ENCODE measurements at regions not wholly inside any gene's neighbourhood (a gene's known extent, or its start where the extent isn't known, plus 50 kb on each side); places are given as distances from the start of the nearest gene placed in this dataset.

DNA sequence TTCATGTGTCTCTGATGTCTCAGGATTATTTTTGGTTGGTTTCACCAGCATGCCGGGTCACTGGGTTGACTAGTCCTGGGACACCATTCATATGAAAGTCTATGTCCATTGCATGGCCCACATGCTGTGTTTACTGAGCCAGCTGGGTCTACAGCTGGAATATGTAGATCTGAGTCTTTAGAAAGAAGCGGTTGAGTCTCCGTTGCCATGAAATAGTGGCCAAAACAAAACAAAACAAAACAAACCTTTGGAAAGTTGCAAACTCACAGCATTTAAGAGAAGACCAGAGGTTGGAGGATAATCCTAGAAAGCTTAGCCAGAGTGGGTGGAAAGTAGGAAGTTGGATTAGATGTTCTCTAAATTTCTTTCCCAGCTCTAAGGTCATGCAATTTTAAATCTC is 191.8 kb upstream of the NTM start:
- Mint-ChIP-seq H3K27ac (peak overlapping the region; percentile 58; the same call in 1 of the 2 replicates), H3K27me3 (ENCODE audit: low read depth) (no peaks in the 10 kb centered on the region), H3K9me3 (peaks cover 18% of the 10 kb centered on the region), H3K4me1 (peaks cover 38% of the 10 kb centered on the region), H3K36me3 (peaks cover 4% of the 10 kb centered on the region), H3K4me3 (no peak overlapping the region)
- DNase-seq (ENCODE audit: low spot score) (no peak), ATAC-seq (no peak)
- ChIA-PET POLR2A (no interaction called here), CTCF (interaction anchor here (0.5 to 2.8 kb wide), 6 partner anchors 23 to 703 kb away, joined by 3 to 17 read pairs (median 4); no protein-coding TSS in a partner anchor)
- no peak for TF ChIP-seq KAT7 (CRISPR knock-in tag; IDR thresholded peaks at IDR 0.05; ENCODE audit: borderline replicate concordance)
- TF ChIP-seq, protein P1, sequence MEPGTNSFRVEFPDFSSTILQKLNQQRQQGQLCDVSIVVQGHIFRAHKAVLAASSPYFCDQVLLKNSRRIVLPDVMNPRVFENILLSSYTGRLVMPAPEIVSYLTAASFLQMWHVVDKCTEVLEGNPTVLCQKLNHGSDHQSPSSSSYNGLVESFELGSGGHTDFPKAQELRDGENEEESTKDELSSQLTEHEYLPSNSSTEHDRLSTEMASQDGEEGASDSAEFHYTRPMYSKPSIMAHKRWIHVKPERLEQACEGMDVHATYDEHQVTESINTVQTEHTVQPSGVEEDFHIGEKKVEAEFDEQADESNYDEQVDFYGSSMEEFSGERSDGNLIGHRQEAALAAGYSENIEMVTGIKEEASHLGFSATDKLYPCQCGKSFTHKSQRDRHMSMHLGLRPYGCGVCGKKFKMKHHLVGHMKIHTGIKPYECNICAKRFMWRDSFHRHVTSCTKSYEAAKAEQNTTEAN (CRISPR knock-in tag; IDR thresholded peaks at IDR 0.05): no peak

DNA sequence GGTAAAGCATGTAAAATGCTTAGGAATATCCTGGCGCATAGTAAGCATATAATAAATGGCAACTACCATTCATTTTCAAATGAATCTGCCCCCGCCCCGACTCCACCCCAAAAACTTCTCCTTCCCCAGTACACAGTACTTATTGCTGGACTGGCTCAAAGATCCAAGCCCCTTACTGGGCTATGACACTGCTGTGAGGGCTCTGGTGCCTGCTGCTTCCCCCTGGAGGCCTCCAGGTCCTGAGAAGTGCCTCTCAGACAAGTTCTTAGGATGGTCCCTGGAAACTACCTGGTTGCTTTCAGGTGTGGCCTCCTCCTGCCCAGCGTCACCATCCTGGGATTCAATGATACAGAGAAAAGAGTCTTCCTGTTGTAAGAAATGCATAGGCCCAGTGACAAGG is 190.6 kb upstream of the NTM start:
- Mint-ChIP-seq H3K27ac (peak overlapping the region; percentile 20), H3K36me3 (peaks cover 1% of the 10 kb centered on the region), H3K27me3 (ENCODE audit: low read depth) (no peaks in the 10 kb centered on the region), H3K9me3 (peaks cover 15% of the 10 kb centered on the region), H3K4me1 (peaks cover 38% of the 10 kb centered on the region), H3K4me3 (peak overlapping the region; percentile 29)
- TF ChIP-seq, protein P2, sequence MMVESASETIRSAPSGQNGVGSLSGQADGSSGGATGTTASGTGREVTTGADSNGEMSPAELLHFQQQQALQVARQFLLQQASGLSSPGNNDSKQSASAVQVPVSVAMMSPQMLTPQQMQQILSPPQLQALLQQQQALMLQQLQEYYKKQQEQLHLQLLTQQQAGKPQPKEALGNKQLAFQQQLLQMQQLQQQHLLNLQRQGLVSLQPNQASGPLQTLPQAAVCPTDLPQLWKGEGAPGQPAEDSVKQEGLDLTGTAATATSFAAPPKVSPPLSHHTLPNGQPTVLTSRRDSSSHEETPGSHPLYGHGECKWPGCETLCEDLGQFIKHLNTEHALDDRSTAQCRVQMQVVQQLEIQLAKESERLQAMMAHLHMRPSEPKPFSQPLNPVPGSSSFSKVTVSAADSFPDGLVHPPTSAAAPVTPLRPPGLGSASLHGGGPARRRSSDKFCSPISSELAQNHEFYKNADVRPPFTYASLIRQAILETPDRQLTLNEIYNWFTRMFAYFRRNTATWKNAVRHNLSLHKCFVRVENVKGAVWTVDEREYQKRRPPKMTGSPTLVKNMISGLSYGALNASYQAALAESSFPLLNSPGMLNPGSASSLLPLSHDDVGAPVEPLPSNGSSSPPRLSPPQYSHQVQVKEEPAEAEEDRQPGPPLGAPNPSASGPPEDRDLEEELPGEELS (CRISPR knock-in tag; IDR thresholded peaks at IDR 0.05): no peak
- TF ChIP-seq, protein P3, sequence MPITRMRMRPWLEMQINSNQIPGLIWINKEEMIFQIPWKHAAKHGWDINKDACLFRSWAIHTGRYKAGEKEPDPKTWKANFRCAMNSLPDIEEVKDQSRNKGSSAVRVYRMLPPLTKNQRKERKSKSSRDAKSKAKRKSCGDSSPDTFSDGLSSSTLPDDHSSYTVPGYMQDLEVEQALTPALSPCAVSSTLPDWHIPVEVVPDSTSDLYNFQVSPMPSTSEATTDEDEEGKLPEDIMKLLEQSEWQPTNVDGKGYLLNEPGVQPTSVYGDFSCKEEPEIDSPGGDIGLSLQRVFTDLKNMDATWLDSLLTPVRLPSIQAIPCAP (CRISPR knock-in tag; IDR thresholded peaks at IDR 0.05): no peak
- TF ChIP-seq FOXK1 (CRISPR knock-in tag; IDR thresholded peaks at IDR 0.05): no peak
- CTCF ChIA-PET: no interaction called here
- DNase-seq (ENCODE audit: low spot score) (no peak), ATAC-seq (peak; percentile 87)
- POLR2A ChIA-PET: no interaction called here

DNA sequence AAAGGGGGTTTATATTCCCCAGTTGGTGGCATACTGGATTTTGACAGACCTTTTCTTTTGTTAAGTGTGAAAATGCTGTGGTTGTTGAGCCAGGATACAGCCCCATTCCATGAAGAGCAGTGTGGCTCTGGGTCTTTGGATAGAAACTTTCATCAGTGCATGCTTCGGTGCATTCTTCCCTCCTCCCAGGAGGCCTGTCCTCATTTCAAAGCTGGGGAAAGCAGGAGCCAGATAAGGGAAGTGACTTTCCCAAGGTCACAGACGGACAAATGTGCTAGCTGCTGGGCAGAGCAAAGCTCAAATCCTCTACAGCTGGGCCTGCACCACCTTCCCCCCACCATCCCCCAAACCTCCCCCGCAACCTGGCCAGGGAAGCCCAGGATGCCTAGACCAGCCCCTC is 184.5 kb upstream of the NTM start:
- no peaks in the 10 kb centered on the region for H3K36me3 Mint-ChIP-seq
- no peaks in the 10 kb centered on the region for H3K9me3 Mint-ChIP-seq
- H3K27ac Mint-ChIP-seq: no peak overlapping the region
- peaks cover 25% of the 10 kb centered on the region for H3K4me1 Mint-ChIP-seq
- DNase-seq (ENCODE audit: low spot score) (no peak), ATAC-seq (no peak; the same call in 1 of the 2 replicates)
- H3K4me3 Mint-ChIP-seq: no peak overlapping the region
- ChIA-PET POLR2A (no interaction called here), CTCF (interaction anchor here (1.0 to 1.7 kb wide), 3 partner anchors 121 to 280 kb away, joined by 3 to 9 read pairs (median 4); no protein-coding TSS in a partner anchor)
- H3K27me3 Mint-ChIP-seq (ENCODE audit: low read depth): no peaks in the 10 kb centered on the region
- TF ChIP-seq ZNF671 (CRISPR knock-in tag; IDR thresholded peaks at IDR 0.05): no peak
- TF ChIP-seq JUN (CRISPR knock-in tag; IDR thresholded peaks at IDR 0.05): no peak
- TF ChIP-seq, protein P4, sequence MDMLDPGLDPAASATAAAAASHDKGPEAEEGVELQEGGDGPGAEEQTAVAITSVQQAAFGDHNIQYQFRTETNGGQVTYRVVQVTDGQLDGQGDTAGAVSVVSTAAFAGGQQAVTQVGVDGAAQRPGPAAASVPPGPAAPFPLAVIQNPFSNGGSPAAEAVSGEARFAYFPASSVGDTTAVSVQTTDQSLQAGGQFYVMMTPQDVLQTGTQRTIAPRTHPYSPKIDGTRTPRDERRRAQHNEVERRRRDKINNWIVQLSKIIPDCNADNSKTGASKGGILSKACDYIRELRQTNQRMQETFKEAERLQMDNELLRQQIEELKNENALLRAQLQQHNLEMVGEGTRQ (CRISPR knock-in tag; IDR thresholded peaks at IDR 0.05): no peak
- TF ChIP-seq KAT7 (CRISPR knock-in tag; IDR thresholded peaks at IDR 0.05; ENCODE audit: borderline replicate concordance): no peak
- no peak for TF ChIP-seq MXD4 (CRISPR knock-in tag; IDR thresholded peaks at IDR 0.05; ENCODE audit: borderline replicate concordance)

DNA sequence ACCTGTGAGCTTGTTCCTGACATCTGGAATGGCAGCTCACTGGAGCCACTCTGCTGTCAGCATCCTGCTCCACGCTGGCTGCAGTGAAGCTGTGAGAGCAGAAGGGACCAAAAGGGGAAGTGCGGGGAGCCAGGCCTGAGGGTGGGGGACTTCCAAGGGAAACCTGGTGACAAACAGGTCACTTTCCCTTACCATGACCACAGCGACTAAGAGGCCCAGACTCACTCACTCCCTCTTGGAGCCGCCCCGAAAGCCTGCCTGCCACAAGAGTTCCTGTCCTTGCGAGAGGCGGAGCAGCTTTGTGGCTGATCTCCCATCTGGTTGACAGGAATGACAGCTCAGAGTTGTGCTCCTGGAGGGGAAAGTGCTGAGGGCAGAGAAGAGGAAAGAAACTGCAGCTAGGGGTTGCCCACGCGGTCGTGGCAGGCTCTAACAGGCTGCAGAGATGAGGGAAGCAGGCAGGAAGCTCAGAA is 183.8 kb upstream of the NTM start:
- DNase-seq (ENCODE audit: low spot score): no peak
- ChIA-PET CTCF (interaction anchor here (1.0 to 2.0 kb wide), 9 partner anchors 9 to 317 kb away, joined by 3 to 9 read pairs (median 5); no protein-coding TSS in a partner anchor), POLR2A (no interaction called here)
- peak; percentile 73 for ATAC-seq
- H3K27me3 Mint-ChIP-seq (ENCODE audit: low read depth): no peaks in the 10 kb centered on the region
- H3K9me3 Mint-ChIP-seq: no peaks in the 10 kb centered on the region
- H3K27ac Mint-ChIP-seq: no peak overlapping the region
- H3K36me3 Mint-ChIP-seq: no peaks in the 10 kb centered on the region
- peaks cover 18% of the 10 kb centered on the region for H3K4me1 Mint-ChIP-seq
- no peak overlapping the region for H3K4me3 Mint-ChIP-seq
- no peak for TF ChIP-seq ZNF671 (CRISPR knock-in tag; IDR thresholded peaks at IDR 0.05)

DNA sequence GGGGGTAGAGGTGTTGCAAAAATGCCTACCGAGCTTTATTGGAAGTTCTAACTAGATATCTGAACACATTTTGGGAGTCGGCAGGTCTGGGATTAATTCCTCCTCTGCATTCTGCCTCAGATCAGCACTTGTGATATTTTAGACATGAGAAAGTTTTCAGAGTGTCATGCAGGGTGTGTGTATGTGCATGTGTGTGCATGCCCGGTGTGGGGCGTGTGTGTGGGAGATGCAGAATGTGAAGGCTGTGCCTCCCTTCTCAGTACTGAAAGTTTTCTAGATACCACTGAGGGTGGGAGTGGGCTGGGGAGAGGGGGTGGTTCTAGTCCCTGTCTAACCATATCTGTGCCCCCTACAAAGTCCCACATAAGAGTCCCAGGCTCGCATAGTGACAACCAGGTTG is 180.0 kb upstream of the NTM start:
- Mint-ChIP-seq H3K4me3 (no peak overlapping the region), H3K4me1 (peaks cover 25% of the 10 kb centered on the region), H3K27me3 (ENCODE audit: low read depth) (no peaks in the 10 kb centered on the region; the same call in 1 of the 2 replicates), H3K9me3 (no peaks in the 10 kb centered on the region), H3K27ac (no peak overlapping the region), H3K36me3 (no peaks in the 10 kb centered on the region)
- ATAC-seq (no peak), DNase-seq (ENCODE audit: low spot score) (no peak)
- CTCF ChIA-PET: interaction anchor here (1.0 kb wide), 1 partner anchor 8 kb away, joined by 3 read pairs; no protein-coding TSS in a partner anchor
- POLR2A ChIA-PET: no interaction called here
- TF ChIP-seq, protein P5, sequence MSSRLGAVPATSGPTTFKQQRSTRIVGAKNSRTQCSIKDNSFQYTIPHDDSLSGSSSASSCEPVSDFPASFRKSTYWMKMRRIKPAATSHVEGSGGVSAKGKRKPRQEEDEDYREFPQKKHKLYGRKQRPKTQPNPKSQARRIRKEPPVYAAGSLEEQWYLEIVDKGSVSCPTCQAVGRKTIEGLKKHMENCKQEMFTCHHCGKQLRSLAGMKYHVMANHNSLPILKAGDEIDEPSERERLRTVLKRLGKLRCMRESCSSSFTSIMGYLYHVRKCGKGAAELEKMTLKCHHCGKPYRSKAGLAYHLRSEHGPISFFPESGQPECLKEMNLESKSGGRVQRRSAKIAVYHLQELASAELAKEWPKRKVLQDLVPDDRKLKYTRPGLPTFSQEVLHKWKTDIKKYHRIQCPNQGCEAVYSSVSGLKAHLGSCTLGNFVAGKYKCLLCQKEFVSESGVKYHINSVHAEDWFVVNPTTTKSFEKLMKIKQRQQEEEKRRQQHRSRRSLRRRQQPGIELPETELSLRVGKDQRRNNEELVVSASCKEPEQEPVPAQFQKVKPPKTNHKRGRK (CRISPR knock-in tag; IDR thresholded peaks at IDR 0.05; ENCODE audit: borderline replicate concordance): no peak
- no peak for TF ChIP-seq TEAD4 (CRISPR knock-in tag; IDR thresholded peaks at IDR 0.05)
- TF ChIP-seq, protein P6, sequence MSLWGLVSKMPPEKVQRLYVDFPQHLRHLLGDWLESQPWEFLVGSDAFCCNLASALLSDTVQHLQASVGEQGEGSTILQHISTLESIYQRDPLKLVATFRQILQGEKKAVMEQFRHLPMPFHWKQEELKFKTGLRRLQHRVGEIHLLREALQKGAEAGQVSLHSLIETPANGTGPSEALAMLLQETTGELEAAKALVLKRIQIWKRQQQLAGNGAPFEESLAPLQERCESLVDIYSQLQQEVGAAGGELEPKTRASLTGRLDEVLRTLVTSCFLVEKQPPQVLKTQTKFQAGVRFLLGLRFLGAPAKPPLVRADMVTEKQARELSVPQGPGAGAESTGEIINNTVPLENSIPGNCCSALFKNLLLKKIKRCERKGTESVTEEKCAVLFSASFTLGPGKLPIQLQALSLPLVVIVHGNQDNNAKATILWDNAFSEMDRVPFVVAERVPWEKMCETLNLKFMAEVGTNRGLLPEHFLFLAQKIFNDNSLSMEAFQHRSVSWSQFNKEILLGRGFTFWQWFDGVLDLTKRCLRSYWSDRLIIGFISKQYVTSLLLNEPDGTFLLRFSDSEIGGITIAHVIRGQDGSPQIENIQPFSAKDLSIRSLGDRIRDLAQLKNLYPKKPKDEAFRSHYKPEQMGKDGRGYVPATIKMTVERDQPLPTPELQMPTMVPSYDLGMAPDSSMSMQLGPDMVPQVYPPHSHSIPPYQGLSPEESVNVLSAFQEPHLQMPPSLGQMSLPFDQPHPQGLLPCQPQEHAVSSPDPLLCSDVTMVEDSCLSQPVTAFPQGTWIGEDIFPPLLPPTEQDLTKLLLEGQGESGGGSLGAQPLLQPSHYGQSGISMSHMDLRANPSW (CRISPR knock-in tag; conservative IDR thresholded peaks at IDR 0.05; ENCODE audit: low read depth): no peak
- no peak for TF ChIP-seq OVOL2 (CRISPR knock-in tag; IDR thresholded peaks at IDR 0.05; ENCODE audit: borderline replicate concordance)
